Natural killer cell (primary cell): ENCODE measurements at regions not wholly inside any gene's neighbourhood (a gene's known extent, or its start where the extent isn't known, plus 50 kb on each side); places are given as distances from the start of the nearest gene placed in this dataset.

Experiments used
- ATAC-seq, 3 donors: fragments of 150-1000 bp in 2 of 3; fragments of 200-7000 bp in 1 of 3; cut with Tn5 transposase; 1 replicate in 1 of 3; 2 replicates in 2 of 3; pipeline ENCODE4 v1.10.0; 2021; ENCODE audit warnings: mild to moderate bottlenecking in 2 of 3, moderate library complexity in 2 of 3
- DNase-seq, 2 donors: peaks; one replicate each; pipeline versions ENCODE4 v3.0.0 to v3.0.0-alpha.2; 2013 to 2021; ENCODE audit warnings: mixed read lengths in 1 of 2
- H3K27ac ChIP-seq: one replicate; pipeline ENCODE4 v1.5.1; 2013; ENCODE audit warnings: mild to moderate bottlenecking, low read length
- H3K27me3 ChIP-seq: one replicate; pipeline ENCODE4 v1.6.1; 2013; ENCODE audit warnings: low read length; ENCODE audit not compliant: control insufficient read depth, insufficient read depth
- H3K36me3 ChIP-seq: one replicate; pipeline ENCODE4 v1.6.1; 2013; ENCODE audit warnings: low read length; ENCODE audit not compliant: control insufficient read depth, insufficient read depth
- H3K4me1 ChIP-seq: one replicate; pipeline ENCODE4 v1.6.1; 2013; ENCODE audit warnings: low read length; ENCODE audit not compliant: control insufficient read depth, insufficient read depth
- H3K4me3 ChIP-seq: one replicate; pipeline ENCODE4 v1.5.1; 2013; ENCODE audit warnings: low read length
- H3K9me3 ChIP-seq: one replicate; pipeline ENCODE4 v1.6.1; 2013; ENCODE audit warnings: low read length; ENCODE audit not compliant: control insufficient read depth, insufficient read depth
- H3K27ac Mint-ChIP-seq, 2 donors: one replicate each; pipeline ENCODE4 v1.8.0; 2022; ENCODE audit warnings: mild to moderate bottlenecking in 2 of 2, mixed read lengths in 2 of 2, moderate library complexity in 1 of 2
- H3K27me3 Mint-ChIP-seq, 2 donors: one replicate each; pipeline ENCODE4 v1.8.0; 2022; ENCODE audit warnings: low read depth in 2 of 2, mixed read lengths in 2 of 2
- H3K36me3 Mint-ChIP-seq: one replicate; pipeline ENCODE4 v1.8.0; 2022; ENCODE audit warnings: mixed read lengths
- H3K4me1 Mint-ChIP-seq, 2 donors: one replicate each; pipeline ENCODE4 v1.8.0; 2022; ENCODE audit warnings: mixed read lengths in 2 of 2
- H3K4me3 Mint-ChIP-seq: one replicate; pipeline ENCODE4 v1.8.0; 2022; ENCODE audit warnings: mild to moderate bottlenecking, moderate library complexity, mixed read lengths
- H3K9me3 Mint-ChIP-seq, 2 donors: one replicate each; pipeline ENCODE4 v1.8.0; 2022; ENCODE audit warnings: mixed read lengths in 2 of 2
- WGBS: methylation state at CpG from one replicate; pipeline ENCODE4 v1.1.7; 2013; ENCODE audit warnings: missing lambda C conversion rate; ENCODE audit not compliant: insufficient coverage; 5-methylcytosine and 5-hydroxymethylcytosine counted together
- intact Hi-C: fragments of 100-400 bp; cut with micrococcal nuclease; formaldehyde crosslinking; loops from one replicate; pipeline ENCODE4 v1.14.2; 2022
- TF ChIP-seq, protein P1 (sequence below): fragments of 200-600 bp; IDR thresholded peaks from one replicate; pipeline ENCODE4 v1.8.0; 2022; ENCODE audit warnings: antibody characterized with exemption

DNA sequence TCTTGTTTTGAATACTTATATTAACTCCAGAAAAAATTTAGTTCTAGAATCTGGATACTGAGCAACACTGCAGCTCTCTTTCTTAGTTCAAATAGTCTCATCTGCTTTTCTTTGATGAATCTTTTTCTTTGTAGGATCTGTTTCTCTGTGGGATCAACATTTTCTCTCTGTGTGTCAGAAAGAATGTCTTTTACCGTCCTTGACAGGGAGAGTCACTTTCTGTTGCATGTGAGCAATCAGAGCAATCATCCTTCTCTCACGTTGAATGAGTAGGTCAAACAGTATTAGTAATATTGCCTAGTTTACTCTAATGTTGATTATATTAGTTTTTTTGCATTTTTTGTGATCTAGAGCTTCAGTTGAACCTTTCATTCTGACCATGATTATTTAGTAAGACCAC, 130.9 kb downstream of the TRMT11 start:
- intact Hi-C loops = no loop called here
- Histone ChIP-seq H3K9me3 (no peaks in the 10 kb centered on the region), H3K27ac (no peak overlapping the region), H3K4me1 (no peaks in the 10 kb centered on the region), H3K27me3 (no peaks in the 10 kb centered on the region), H3K4me3 (no peak overlapping the region), H3K36me3 (no peaks in the 10 kb centered on the region)
- Mint-ChIP-seq H3K27ac (no peak overlapping the region), H3K9me3 (no peaks in the 10 kb centered on the region), H3K27me3 (no peaks in the 10 kb centered on the region), H3K36me3 (no peaks in the 10 kb centered on the region), H3K4me1 (no peaks in the 10 kb centered on the region), H3K4me3 (no peak overlapping the region)
- DNase-seq (no peak), ATAC-seq (no peak)
- WGBS = no CpG with 5 or more reads among the region's 2 CpGs
- TF ChIP-seq, protein P1, sequence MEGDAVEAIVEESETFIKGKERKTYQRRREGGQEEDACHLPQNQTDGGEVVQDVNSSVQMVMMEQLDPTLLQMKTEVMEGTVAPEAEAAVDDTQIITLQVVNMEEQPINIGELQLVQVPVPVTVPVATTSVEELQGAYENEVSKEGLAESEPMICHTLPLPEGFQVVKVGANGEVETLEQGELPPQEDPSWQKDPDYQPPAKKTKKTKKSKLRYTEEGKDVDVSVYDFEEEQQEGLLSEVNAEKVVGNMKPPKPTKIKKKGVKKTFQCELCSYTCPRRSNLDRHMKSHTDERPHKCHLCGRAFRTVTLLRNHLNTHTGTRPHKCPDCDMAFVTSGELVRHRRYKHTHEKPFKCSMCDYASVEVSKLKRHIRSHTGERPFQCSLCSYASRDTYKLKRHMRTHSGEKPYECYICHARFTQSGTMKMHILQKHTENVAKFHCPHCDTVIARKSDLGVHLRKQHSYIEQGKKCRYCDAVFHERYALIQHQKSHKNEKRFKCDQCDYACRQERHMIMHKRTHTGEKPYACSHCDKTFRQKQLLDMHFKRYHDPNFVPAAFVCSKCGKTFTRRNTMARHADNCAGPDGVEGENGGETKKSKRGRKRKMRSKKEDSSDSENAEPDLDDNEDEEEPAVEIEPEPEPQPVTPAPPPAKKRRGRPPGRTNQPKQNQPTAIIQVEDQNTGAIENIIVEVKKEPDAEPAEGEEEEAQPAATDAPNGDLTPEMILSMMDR = no peak

GRCh38 chr6:126118058-126118755, 131.9 kb downstream of the TRMT11 start:
- Histone ChIP-seq H3K4me1 (no peaks in the 10 kb centered on the region), H3K9me3 (no peaks in the 10 kb centered on the region), H3K4me3 (no peak overlapping the region), H3K27me3 (no peaks in the 10 kb centered on the region), H3K27ac (no peak overlapping the region), H3K36me3 (no peaks in the 10 kb centered on the region)
- TF ChIP-seq, protein P1 = no peak
- intact Hi-C loops = no loop called here
- Mint-ChIP-seq H3K4me3 (no peak overlapping the region), H3K9me3 (no peaks in the 10 kb centered on the region), H3K27me3 (no peaks in the 10 kb centered on the region), H3K4me1 (no peaks in the 10 kb centered on the region), H3K36me3 (no peaks in the 10 kb centered on the region), H3K27ac (no peak overlapping the region)
- ATAC-seq (no peak), DNase-seq (no peak)
- 75% methylated on average over 3 of the region's 4 CpGs for WGBS

DNA sequence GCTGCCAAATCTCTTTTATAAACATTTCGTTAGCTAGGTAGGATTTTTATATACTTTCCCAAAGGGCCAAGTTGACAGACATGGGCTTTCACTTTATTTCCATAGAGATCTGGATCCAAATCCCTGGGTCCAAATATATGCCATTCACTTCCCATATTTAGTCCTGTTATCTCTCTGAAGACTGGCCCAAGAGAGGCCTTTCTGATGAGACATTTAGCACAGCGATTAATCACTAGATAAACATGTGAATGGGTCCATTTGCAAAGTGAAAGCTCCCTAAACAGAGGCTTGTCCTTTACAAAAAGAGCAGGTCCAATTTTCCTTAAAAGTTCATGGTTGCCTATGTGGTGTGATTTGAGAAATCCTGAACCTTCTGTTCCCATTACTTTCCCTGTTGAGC, 132.6 kb downstream of the TRMT11 start:
- H3K27ac Mint-ChIP-seq = no peak overlapping the region

More for the DNA sequence above, 132.6 kb downstream of the TRMT11 start:
- TF ChIP-seq, protein P1 = no peak
- Histone ChIP-seq H3K4me3 (no peak overlapping the region), H3K36me3 (no peaks in the 10 kb centered on the region), H3K9me3 (no peaks in the 10 kb centered on the region), H3K27ac (no peak overlapping the region), H3K27me3 (no peaks in the 10 kb centered on the region), H3K4me1 (no peaks in the 10 kb centered on the region)
- Mint-ChIP-seq H3K9me3 (no peaks in the 10 kb centered on the region), H3K36me3 (no peaks in the 10 kb centered on the region), H3K4me3 (no peak overlapping the region), H3K4me1 (no peaks in the 10 kb centered on the region), H3K27me3 (no peaks in the 10 kb centered on the region)
- ATAC-seq = no peak
- DNase-seq = no peak
- intact Hi-C loops = no loop called here
- 100% methylated on average over 2 of the region's 2 CpGs for WGBS
